ENCODE measurements at regions not wholly inside any gene's neighbourhood (a gene's known extent, or its start where the extent isn't known, plus 50 kb on each side); places are given as distances from the start of the nearest gene placed in this dataset.

DNA sequence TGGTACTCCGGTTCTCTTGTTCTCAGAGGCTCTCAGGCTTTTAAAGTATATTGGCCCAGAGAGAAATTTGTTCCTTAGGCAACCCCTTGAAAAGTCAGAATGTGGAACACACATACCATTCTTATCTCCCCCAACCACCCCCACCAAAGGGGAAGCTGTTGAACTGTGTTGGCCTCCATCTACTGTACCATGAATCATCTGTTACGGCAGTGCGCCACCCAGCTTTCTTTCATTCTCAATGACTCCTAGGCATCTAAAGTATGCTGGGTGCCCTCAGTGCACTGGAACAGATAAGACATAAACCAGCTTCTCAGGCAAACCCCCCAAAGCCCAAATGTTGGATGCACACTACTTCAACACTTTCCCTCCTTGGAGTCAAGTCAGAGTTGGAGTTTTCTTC, 696.2 kb upstream of the TENM4 start (continued):
- TF ChIP-seq RBM39 (IDR thresholded peaks at IDR 0.05; ENCODE audit: low read depth, low read length, poor library complexity, severe bottlenecking) (no peak), HMG20B (CRISPR knock-in tag; conservative IDR thresholded peaks at IDR 0.05) (no peak)
- TF ChIP-seq, protein P1, sequence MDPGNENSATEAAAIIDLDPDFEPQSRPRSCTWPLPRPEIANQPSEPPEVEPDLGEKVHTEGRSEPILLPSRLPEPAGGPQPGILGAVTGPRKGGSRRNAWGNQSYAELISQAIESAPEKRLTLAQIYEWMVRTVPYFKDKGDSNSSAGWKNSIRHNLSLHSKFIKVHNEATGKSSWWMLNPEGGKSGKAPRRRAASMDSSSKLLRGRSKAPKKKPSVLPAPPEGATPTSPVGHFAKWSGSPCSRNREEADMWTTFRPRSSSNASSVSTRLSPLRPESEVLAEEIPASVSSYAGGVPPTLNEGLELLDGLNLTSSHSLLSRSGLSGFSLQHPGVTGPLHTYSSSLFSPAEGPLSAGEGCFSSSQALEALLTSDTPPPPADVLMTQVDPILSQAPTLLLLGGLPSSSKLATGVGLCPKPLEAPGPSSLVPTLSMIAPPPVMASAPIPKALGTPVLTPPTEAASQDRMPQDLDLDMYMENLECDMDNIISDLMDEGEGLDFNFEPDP (CRISPR knock-in tag; conservative IDR thresholded peaks at IDR 0.05) = no peak
- TF ChIP-seq, protein P2, sequence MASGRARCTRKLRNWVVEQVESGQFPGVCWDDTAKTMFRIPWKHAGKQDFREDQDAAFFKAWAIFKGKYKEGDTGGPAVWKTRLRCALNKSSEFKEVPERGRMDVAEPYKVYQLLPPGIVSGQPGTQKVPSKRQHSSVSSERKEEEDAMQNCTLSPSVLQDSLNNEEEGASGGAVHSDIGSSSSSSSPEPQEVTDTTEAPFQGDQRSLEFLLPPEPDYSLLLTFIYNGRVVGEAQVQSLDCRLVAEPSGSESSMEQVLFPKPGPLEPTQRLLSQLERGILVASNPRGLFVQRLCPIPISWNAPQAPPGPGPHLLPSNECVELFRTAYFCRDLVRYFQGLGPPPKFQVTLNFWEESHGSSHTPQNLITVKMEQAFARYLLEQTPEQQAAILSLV (CRISPR knock-in tag; IDR thresholded peaks at IDR 0.05; ENCODE audit: borderline replicate concordance) = no peak
- TF ChIP-seq, protein P3, sequence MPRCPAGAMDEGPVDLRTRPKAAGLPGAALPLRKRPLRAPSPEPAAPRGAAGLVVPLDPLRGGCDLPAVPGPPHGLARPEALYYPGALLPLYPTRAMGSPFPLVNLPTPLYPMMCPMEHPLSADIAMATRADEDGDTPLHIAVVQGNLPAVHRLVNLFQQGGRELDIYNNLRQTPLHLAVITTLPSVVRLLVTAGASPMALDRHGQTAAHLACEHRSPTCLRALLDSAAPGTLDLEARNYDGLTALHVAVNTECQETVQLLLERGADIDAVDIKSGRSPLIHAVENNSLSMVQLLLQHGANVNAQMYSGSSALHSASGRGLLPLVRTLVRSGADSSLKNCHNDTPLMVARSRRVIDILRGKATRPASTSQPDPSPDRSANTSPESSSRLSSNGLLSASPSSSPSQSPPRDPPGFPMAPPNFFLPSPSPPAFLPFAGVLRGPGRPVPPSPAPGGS (CRISPR knock-in tag; IDR thresholded peaks at IDR 0.05) = no peak

DNA sequence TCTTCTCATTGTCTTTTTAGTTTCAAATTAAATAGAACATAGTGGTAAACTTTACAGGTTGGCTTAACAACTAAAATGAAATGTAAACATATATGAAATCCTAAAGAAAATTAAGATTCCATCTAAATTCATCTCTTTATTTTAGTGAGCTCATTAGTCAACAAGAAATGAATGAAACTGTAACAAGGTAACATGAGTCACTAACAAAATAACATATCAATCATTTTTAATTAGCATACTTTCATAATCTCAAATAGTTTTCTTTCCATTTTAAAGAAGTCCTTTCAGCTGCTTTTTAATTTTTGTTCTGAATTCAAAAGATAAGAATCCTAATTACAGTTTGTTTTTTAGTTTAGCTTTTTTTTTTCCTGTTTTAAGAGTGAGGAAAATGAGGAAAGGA, 688.6 kb upstream of the TENM4 start:
- Histone ChIP-seq H3K9me3 (ENCODE audit: low read length) (no peaks in the 10 kb centered on the region), H3K27me3 (ENCODE audit: control insufficient read depth in 1 of 2, insufficient read depth in 2 of 2, low read length in 2 of 2) (no peaks in the 10 kb centered on the region), H3K4me3 (replicated peaks in 1 of 3; ENCODE audit: insufficient read depth in 1 of 3, low read depth in 2 of 3, low read length in 3 of 3) (no peak overlapping the region), H3K27ac (ENCODE audit: extremely low read length, insufficient read depth, low read length) (no peak overlapping the region), H4K20me1 (ENCODE audit: insufficient read depth, low read length) (no peaks in the 10 kb centered on the region), H2AFZ (ENCODE audit: low read length) (no peak overlapping the region), H3K36me3 (replicated peaks in 1 of 2; ENCODE audit: control insufficient read depth in 1 of 2, insufficient read depth in 2 of 2, low read length in 2 of 2) (no peaks in the 10 kb centered on the region), H3K4me1 (ENCODE audit: insufficient read depth, low read length) (no peaks in the 10 kb centered on the region), H3K79me2 (ENCODE audit: insufficient read depth, low read length) (no peaks in the 10 kb centered on the region), H3K9ac (ENCODE audit: insufficient read depth, low read depth, low read length) (no peak overlapping the region), H3K4me2 (ENCODE audit: low read depth, low read length) (no peak overlapping the region)
- FAIRE-seq = no peak
- ChIA-PET CTCF (ENCODE audit: low intra/inter-chr PET ratio, low total read pairs) (no interaction called here), POLR2A (no interaction called here)
- no TSS peak for BruUV-seq (replicated peaks)
- DNase-seq (ENCODE audit: low spot score) = no peak
- intact Hi-C loops (cut with micrococcal nuclease; ENCODE audit: unreplicated experiment) = no loop called here
- TF ChIP-seq, protein P4, sequence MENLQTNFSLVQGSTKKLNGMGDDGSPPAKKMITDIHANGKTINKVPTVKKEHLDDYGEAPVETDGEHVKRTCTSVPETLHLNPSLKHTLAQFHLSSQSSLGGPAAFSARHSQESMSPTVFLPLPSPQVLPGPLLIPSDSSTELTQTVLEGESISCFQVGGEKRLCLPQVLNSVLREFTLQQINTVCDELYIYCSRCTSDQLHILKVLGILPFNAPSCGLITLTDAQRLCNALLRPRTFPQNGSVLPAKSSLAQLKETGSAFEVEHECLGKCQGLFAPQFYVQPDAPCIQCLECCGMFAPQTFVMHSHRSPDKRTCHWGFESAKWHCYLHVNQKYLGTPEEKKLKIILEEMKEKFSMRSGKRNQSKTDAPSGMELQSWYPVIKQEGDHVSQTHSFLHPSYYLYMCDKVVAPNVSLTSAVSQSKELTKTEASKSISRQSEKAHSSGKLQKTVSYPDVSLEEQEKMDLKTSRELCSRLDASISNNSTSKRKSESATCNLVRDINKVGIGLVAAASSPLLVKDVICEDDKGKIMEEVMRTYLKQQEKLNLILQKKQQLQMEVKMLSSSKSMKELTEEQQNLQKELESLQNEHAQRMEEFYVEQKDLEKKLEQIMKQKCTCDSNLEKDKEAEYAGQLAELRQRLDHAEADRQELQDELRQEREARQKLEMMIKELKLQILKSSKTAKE (CRISPR knock-in tag; IDR thresholded peaks at IDR 0.05; ENCODE audit: borderline replicate concordance) = no peak
- TF ChIP-seq, protein P5, sequence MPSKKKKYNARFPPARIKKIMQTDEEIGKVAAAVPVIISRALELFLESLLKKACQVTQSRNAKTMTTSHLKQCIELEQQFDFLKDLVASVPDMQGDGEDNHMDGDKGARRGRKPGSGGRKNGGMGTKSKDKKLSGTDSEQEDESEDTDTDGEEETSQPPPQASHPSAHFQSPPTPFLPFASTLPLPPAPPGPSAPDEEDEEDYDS (CRISPR knock-in tag; IDR thresholded peaks at IDR 0.05) = no peak
- TF ChIP-seq ZSCAN31 (CRISPR knock-in tag; IDR thresholded peaks at IDR 0.05; ENCODE audit: low read depth) (no peak), SALL1 (CRISPR knock-in tag; IDR thresholded peaks at IDR 0.05) (no peak), ZNF790 (CRISPR knock-in tag; IDR thresholded peaks at IDR 0.05; ENCODE audit: borderline replicate concordance) (no peak), KDM5B (CRISPR knock-in tag; IDR thresholded peaks at IDR 0.05; ENCODE audit: borderline replicate concordance) (no peak), FOXJ3 (CRISPR knock-in tag; IDR thresholded peaks at IDR 0.05; ENCODE audit: borderline replicate concordance) (no peak)
- ATAC-seq = no peak
- in situ Hi-C loops (cut with HindIII; ENCODE audit: extremely low pct_ligation_motif_present, low pct_unique_long_range_greater_than_20kb) = no loop called here
